Body of pancreas (tissue), 4 donors: ENCODE measurements at regions not wholly inside any gene's neighbourhood (a gene's known extent, or its start where the extent isn't known, plus 50 kb on each side); places are given as distances from the start of the nearest gene placed in this dataset.

Experiments used
- ATAC-seq: fragments of 150-250 bp; one replicate; pipeline ENCODE4 v1.9.1; 2016
- DNase-seq, 4 donors: peaks; one replicate each; pipeline ENCODE4 v3.0.0-alpha.2; 2019
- H3K27ac ChIP-seq, 4 donors: fragments of 200-600 bp; sonication (generic); 1 replicate in 3 of 4; 2 replicates in 1 of 4; pipeline versions ENCODE4 v1.5.1 to v1.6.1; 2016 to 2019; ENCODE audit warnings: mild to moderate bottlenecking in 1 of 4, mixed read lengths in 1 of 4, moderate library complexity in 1 of 4
- H3K27me3 ChIP-seq, 2 donors: fragments of 200-600 bp; sonication (generic); one replicate each; pipeline ENCODE4 v1.6.0; 2016; ENCODE audit warnings: mild to moderate bottlenecking in 1 of 2
- H3K36me3 ChIP-seq, 2 donors: fragments of 200-600 bp; sonication (generic); replicated peaks in 1 of 2; 2 replicates each; pipeline ENCODE4 v1.5.1; 2016; ENCODE audit warnings: low read depth in 2 of 2; ENCODE audit not compliant: insufficient read depth in 1 of 2
- H3K4me1 ChIP-seq: fragments of 200-600 bp; sonication (generic); one replicate; pipeline ENCODE4 v1.6.0; 2016
- H3K4me3 ChIP-seq, 2 donors: fragments of 200-600 bp; sonication (generic); 1 replicate in 1 of 2; 2 replicates in 1 of 2; pipeline ENCODE4 v1.5.1; 2016 to 2019
- H3K9me3 ChIP-seq, 3 donors: fragments of 200-600 bp; sonication (generic); 1 replicate in 2 of 3; 2 replicates in 1 of 3; pipeline ENCODE4 v1.5.1; 2016
- CTCF ChIP-seq, 7 experiments: fragments of 450-650 bp in 4 of 7; fragments of 200-600 bp in 3 of 7; sonication (generic) in 3 of 7; IDR thresholded peaks; one replicate each; pipeline ENCODE4 v1.5.1; 2016 to 2019; ENCODE audit warnings: antibody characterized with exemption in 7 of 7
- POLR2A ChIP-seq, 3 donors: fragments of 450-650 bp; IDR thresholded peaks; one replicate each; pipeline ENCODE4 v1.6.1; 2016; ENCODE audit warnings: antibody characterized with exemption in 3 of 3, mild to moderate bottlenecking in 2 of 3
- WGBS, 2 donors: methylation state at CpG; one replicate each; pipeline ENCODE4 v1.1.5; 2017; 5-methylcytosine and 5-hydroxymethylcytosine counted together
- intact Hi-C: fragments of 100-400 bp; cut with DNase I; formaldehyde crosslinking; loops from one replicate; pipeline ENCODE4 v1.15.1; 2023

- no peaks in the 10 kb centered on the region for H3K36me3 ChIP-seq
- 44 to 62% methylated on average over 6 of the region's 6 CpGs for WGBS, 2 donors
- no peak overlapping the region for H3K27ac ChIP-seq
- intact Hi-C loops, result no loop called here
- no peaks in the 10 kb centered on the region for H3K27me3 ChIP-seq
- no peak for TF ChIP-seq CTCF (IDR thresholded peaks at IDR 0.05)
- no peak for TF ChIP-seq POLR2A (IDR thresholded peaks at IDR 0.05)
- no peaks in the 10 kb centered on the region for H3K9me3 ChIP-seq
- no peak overlapping the region for H3K4me3 ChIP-seq
- no peak for DNase-seq
- no peaks in the 10 kb centered on the region for H3K4me1 ChIP-seq
- ATAC-seq, result no peak
These were observed 54.8 kb upstream of the CCDC167 start for GRCh38 chr6:37554480-37554819.

GRCh38 chr6:37552267-37552666 lies 52.6 kb upstream of the CCDC167 start:
- WGBS, 2 donors, result 45 to 70% methylated on average over 4 of the region's 4 CpGs
- Histone ChIP-seq H3K27ac (no peak overlapping the region), H3K4me1 (no peaks in the 10 kb centered on the region), H3K36me3 (no peaks in the 10 kb centered on the region), H3K27me3 (no peaks in the 10 kb centered on the region), H3K9me3 (no peaks in the 10 kb centered on the region), H3K4me3 (no peak overlapping the region)
- no peak for ATAC-seq
- no peak for DNase-seq
- intact Hi-C loops, result no loop called here
- TF ChIP-seq POLR2A (IDR thresholded peaks at IDR 0.05), result no peak
- no peak for TF ChIP-seq CTCF (IDR thresholded peaks at IDR 0.05)

GRCh38 chr6:37551867-37552266 lies 52.2 kb upstream of the CCDC167 start:
- intact Hi-C loops, result no loop called here
- no peaks in the 10 kb centered on the region for H3K9me3 ChIP-seq
- H3K27ac ChIP-seq, result no peak overlapping the region
- no peak for ATAC-seq
- H3K27me3 ChIP-seq, result no peaks in the 10 kb centered on the region
- no peak for DNase-seq
- H3K36me3 ChIP-seq, result no peaks in the 10 kb centered on the region
- no peaks in the 10 kb centered on the region for H3K4me1 ChIP-seq
- TF ChIP-seq POLR2A (IDR thresholded peaks at IDR 0.05) (no peak), CTCF (IDR thresholded peaks at IDR 0.05) (no peak)
- H3K4me3 ChIP-seq, result no peak overlapping the region
- WGBS, 2 donors, result 67 to 74% methylated on average over 10 of the region's 10 CpGs

- ATAC-seq (no peak), DNase-seq (no peak)
- no peak overlapping the region for H3K27ac ChIP-seq
- H3K9me3 ChIP-seq, result no peaks in the 10 kb centered on the region
- intact Hi-C loops, result no loop called here
- no peak for TF ChIP-seq POLR2A (IDR thresholded peaks at IDR 0.05)
- TF ChIP-seq CTCF (IDR thresholded peaks at IDR 0.05), result no peak
- no peaks in the 10 kb centered on the region for H3K27me3 ChIP-seq
- WGBS, 2 donors, result 56 to 58% methylated on average over 3 of the region's 3 CpGs
- H3K4me3 ChIP-seq, result no peak overlapping the region
- no peaks in the 10 kb centered on the region for H3K36me3 ChIP-seq
- H3K4me1 ChIP-seq, result no peaks in the 10 kb centered on the region
These were observed 51.8 kb upstream of the CCDC167 start for GRCh38 chr6:37551446-37551845.

GRCh38 chr6:37551002-37551401 lies 51.3 kb upstream of the CCDC167 start:
- H3K9me3 ChIP-seq, result no peaks in the 10 kb centered on the region
- no peaks in the 10 kb centered on the region for H3K27me3 ChIP-seq
- ATAC-seq (no peak), DNase-seq (no peak)
- 42 to 58% methylated on average over 2 to 3 of the region's 3 CpGs for WGBS, 2 donors
- no peaks in the 10 kb centered on the region for H3K36me3 ChIP-seq
- H3K4me3 ChIP-seq, result no peak overlapping the region
- no peak overlapping the region for H3K27ac ChIP-seq
- TF ChIP-seq CTCF (IDR thresholded peaks at IDR 0.05), result no peak
- no peak for TF ChIP-seq POLR2A (IDR thresholded peaks at IDR 0.05)
- intact Hi-C loops, result no loop called here
- H3K4me1 ChIP-seq, result no peaks in the 10 kb centered on the region
